ENCODE measurements at regions not wholly inside any gene's neighbourhood (a gene's known extent, or its start where the extent isn't known, plus 50 kb on each side); places are given as distances from the start of the nearest gene placed in this dataset.

DNA sequence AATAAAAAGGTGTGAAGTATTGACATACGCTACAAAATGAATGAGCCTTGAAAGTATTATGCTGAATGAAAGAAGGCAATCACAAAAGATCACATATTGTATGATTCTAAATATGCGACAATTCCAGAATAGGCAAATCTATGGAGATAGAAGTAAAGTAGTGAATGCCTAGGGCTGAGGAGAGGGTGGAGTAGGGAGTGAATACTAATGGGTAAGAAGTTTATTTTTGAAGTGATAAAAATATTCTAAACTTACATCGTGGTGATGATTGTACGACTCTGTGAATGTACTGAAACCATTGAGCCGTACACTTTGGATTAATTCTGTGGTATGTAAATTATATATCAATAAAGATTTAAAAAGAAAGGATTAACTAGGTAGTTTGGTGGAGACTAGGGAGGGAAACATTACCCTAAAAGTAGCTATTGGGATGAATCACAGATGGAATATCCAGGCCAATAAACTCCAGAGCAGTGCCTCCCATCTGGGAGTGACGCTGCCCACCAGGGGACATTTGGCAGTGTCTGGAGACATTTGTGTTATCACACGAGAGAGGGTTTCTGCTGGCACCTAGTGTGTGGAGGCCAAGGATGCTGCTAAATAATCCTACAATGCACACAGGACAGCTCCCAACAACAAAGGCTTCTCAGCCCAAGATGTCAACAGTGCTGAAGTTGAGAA is 214.2 kb upstream of the PCSK2 start:
- Histone ChIP-seq H3K4me3 (no peak overlapping the region), H3K4me1 (no peaks in the 10 kb centered on the region), H3K27ac (no peak overlapping the region), H3K27me3 (no peaks in the 10 kb centered on the region), H3K36me3 (no peaks in the 10 kb centered on the region), H3K9me3 (no peaks in the 10 kb centered on the region)
- TF ChIP-seq, protein P1, sequence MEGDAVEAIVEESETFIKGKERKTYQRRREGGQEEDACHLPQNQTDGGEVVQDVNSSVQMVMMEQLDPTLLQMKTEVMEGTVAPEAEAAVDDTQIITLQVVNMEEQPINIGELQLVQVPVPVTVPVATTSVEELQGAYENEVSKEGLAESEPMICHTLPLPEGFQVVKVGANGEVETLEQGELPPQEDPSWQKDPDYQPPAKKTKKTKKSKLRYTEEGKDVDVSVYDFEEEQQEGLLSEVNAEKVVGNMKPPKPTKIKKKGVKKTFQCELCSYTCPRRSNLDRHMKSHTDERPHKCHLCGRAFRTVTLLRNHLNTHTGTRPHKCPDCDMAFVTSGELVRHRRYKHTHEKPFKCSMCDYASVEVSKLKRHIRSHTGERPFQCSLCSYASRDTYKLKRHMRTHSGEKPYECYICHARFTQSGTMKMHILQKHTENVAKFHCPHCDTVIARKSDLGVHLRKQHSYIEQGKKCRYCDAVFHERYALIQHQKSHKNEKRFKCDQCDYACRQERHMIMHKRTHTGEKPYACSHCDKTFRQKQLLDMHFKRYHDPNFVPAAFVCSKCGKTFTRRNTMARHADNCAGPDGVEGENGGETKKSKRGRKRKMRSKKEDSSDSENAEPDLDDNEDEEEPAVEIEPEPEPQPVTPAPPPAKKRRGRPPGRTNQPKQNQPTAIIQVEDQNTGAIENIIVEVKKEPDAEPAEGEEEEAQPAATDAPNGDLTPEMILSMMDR (IDR thresholded peaks at IDR 0.05) = no peak
- WGBS, 2 donors = 73 to 79% methylated on average over 7 of the region's 7 CpGs
- ATAC-seq (no peak), DNase-seq (no peak), FAIRE-seq (no peak)
- intact Hi-C loops (cut with DNase I) = no loop called here

DNA sequence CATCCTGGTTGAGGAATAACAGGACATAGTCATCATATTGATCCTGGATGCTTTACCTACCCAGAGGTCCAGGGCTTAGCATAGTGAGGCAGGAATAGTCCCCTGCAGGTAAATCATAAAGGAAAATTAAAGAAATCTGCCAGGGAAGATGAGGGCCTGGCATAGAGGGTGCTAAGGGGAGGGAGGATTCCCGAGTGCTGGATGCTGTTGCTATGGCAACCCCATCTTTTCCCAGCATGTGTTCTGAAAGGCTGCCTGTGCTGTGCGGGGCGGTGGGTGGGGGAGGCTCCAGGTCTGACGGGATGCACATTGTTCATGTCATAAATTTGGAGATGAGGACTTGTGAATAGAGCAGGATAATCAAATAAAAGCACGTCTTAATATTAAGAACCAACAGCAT is 212.6 kb upstream of the PCSK2 start:
- ATAC-seq (no peak), DNase-seq (no peak), FAIRE-seq (no peak)
- Histone ChIP-seq H3K27me3 (no peaks in the 10 kb centered on the region), H3K4me3 (no peak overlapping the region), H3K9me3 (no peaks in the 10 kb centered on the region), H3K27ac (no peak overlapping the region), H3K4me1 (no peaks in the 10 kb centered on the region), H3K36me3 (no peaks in the 10 kb centered on the region)
- TF ChIP-seq, protein P1 (IDR thresholded peaks at IDR 0.05) = no peak
- 27 to 34% methylated on average over 5 of the region's 5 CpGs for WGBS, 2 donors
- intact Hi-C loops (cut with DNase I) = no loop called here

DNA sequence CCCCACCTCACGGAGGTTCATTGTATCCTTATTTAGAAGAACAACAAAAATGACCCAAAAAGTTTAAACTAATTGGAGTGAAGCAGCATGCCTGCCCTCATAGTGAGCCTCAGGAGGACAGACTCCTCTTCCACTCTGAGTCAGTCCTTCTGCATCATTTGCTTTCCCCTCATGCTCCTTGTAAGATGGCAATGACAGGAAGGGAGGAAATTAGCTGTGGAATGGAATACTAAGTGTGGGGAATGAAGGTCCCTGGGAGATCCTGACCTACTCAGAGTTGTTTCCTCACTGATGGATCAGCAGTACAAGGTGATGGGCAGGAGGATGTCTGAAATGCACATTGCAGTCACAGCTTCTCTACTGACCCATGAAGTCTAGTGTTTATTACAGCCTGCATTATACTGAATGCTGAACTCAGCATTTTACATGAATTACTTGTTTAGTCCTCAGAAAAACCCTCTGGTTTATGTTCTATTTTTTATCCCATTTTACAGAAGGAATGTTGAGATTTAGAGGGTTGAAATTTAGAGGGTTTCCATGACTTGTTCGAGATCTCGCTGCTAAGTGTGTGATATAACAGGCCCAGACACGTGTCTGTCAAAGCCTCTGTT is 212.0 kb upstream of the PCSK2 start:
- no peak for ATAC-seq
- 53 to 69% methylated on average over 4 of the region's 4 CpGs for whole genome bisulfite sequencing, 2 donors
- intact Hi-C loops (cut with DNase I) = no loop called here
- Histone ChIP-seq H3K9me3 (no peaks in the 10 kb centered on the region), H3K36me3 (no peaks in the 10 kb centered on the region), H3K27ac (no peak overlapping the region), H3K27me3 (no peaks in the 10 kb centered on the region), H3K4me1 (no peaks in the 10 kb centered on the region), H3K4me3 (no peak overlapping the region)
- no peak for FAIRE-seq
- TF ChIP-seq, protein P1 (IDR thresholded peaks at IDR 0.05) = no peak
- DNase-seq = no peak

DNA sequence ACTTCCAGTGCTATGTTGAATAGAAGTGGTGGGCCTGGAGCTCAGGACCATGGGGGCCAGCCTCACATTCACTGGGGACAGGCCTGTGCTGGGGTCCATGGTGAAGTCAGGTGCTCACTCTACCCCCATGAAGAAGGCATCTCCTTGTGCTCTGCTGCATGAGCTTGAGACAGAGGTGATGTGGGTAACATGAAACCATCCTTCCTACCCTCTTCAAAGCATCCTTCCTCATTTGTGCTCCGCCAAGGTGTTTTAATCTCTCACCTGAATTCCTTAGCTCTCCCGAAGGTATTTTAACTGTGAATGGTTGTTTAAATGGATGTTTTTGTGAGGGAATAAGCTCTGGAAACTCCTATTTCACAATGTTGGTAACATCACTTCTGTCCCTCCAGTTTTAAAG is 209.6 kb upstream of the PCSK2 start:
- intact Hi-C loops (cut with DNase I) = no loop called here
- H3K27me3 ChIP-seq = no peaks in the 10 kb centered on the region
- WGBS, 2 donors = 55 to 64% methylated on average over 2 of the region's 2 CpGs
- no peak overlapping the region for H3K4me3 ChIP-seq
- TF ChIP-seq, protein P1 (IDR thresholded peaks at IDR 0.05) = no peak
- FAIRE-seq (no peak), ATAC-seq (no peak), DNase-seq (no peak)
- no peak overlapping the region for H3K27ac ChIP-seq
- H3K36me3 ChIP-seq = no peaks in the 10 kb centered on the region
- no peaks in the 10 kb centered on the region for H3K4me1 ChIP-seq
- no peaks in the 10 kb centered on the region for H3K9me3 ChIP-seq

DNA sequence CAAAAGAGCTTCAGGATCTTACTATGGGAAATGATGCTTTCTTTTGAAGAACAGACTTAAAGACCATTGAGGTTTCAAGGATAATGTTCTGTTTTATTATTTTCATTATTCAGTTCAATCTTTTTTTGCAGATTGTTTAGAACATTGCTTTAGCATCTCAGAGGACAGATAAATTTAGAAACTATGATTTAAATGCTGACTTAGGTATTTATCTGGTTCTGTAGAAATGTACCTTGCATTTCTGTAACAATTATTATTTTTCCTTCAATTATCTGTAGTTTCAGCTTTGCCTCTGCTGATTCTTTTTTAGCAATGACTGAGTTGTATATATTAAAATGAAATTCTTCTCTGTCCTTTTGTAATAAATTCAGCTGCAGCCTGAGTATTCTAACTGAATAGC is 205.4 kb upstream of the PCSK2 start:
- intact Hi-C loops (cut with DNase I) = no loop called here
- Histone ChIP-seq H3K36me3 (no peaks in the 10 kb centered on the region), H3K4me3 (no peak overlapping the region), H3K27ac (no peak overlapping the region), H3K4me1 (no peaks in the 10 kb centered on the region), H3K27me3 (no peaks in the 10 kb centered on the region), H3K9me3 (no peaks in the 10 kb centered on the region)
- TF ChIP-seq, protein P1 (IDR thresholded peaks at IDR 0.05) = no peak
- FAIRE-seq (no peak), ATAC-seq (no peak), DNase-seq (no peak)

All from pancreas (tissue), 10 donors.